ENCODE measurements at regions not wholly inside any gene's neighbourhood (a gene's known extent, or its start where the extent isn't known, plus 50 kb on each side); places are given as distances from the start of the nearest gene placed in this dataset.

GRCh38 chr7:55286666-55287065 lies 78.5 kb upstream of the LANCL2 start:
- no peak for TF ChIP-seq OSR1 (CRISPR knock-in tag; IDR thresholded peaks at IDR 0.05)
- TF ChIP-seq PPARA (CRISPR knock-in tag; IDR thresholded peaks at IDR 0.05; ENCODE audit: borderline replicate concordance): no peak
- no peak for TF ChIP-seq ZFP30 (CRISPR knock-in tag; IDR thresholded peaks at IDR 0.05)
- no peak for TF ChIP-seq TCF4 (CRISPR knock-in tag; IDR thresholded peaks at IDR 0.05; ENCODE audit: borderline replicate concordance)
- no peak for TF ChIP-seq BACH2 (CRISPR knock-in tag; IDR thresholded peaks at IDR 0.05; ENCODE audit: borderline replicate concordance)
- TF ChIP-seq GLIS3 (CRISPR knock-in tag; IDR thresholded peaks at IDR 0.05): no peak
- TF ChIP-seq, protein P1, sequence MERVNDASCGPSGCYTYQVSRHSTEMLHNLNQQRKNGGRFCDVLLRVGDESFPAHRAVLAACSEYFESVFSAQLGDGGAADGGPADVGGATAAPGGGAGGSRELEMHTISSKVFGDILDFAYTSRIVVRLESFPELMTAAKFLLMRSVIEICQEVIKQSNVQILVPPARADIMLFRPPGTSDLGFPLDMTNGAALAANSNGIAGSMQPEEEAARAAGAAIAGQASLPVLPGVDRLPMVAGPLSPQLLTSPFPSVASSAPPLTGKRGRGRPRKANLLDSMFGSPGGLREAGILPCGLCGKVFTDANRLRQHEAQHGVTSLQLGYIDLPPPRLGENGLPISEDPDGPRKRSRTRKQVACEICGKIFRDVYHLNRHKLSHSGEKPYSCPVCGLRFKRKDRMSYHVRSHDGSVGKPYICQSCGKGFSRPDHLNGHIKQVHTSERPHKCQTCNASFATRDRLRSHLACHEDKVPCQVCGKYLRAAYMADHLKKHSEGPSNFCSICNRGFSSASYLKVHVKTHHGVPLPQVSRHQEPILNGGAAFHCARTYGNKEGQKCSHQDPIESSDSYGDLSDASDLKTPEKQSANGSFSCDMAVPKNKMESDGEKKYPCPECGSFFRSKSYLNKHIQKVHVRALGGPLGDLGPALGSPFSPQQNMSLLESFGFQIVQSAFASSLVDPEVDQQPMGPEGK (CRISPR knock-in tag; IDR thresholded peaks at IDR 0.05; ENCODE audit: borderline replicate concordance): no peak
